Activated naive CD4-positive, alpha-beta T cell treated with anti-CD3 and anti-CD28 coated beads for 36 hours (primary cell): ENCODE measurements at regions not wholly inside any gene's neighbourhood (a gene's known extent, or its start where the extent isn't known, plus 50 kb on each side); places are given as distances from the start of the nearest gene placed in this dataset.
"Not testable (repeated sequence)": the region's sequence is repeated elsewhere in the genome, so short reads cannot be mapped to it uniquely, and the experiment has no call there.

Experiments used
- CTCF ChIA-PET: fragments of 350-600 bp; sonication (Branson Sonifier 250); formaldehyde crosslinking; loops from one replicate; lab custom pipeline; 2021; ENCODE audit warnings: antibody characterized with exemption; lab: Charles Lee
- DNase-seq: peaks from one replicate; pipeline ENCODE4 v3.0.0-alpha.2; 2020
- H3K27ac Mint-ChIP-seq: one replicate; pipeline ENCODE4 v1.8.0; 2021; ENCODE audit warnings: mild to moderate bottlenecking, mixed read lengths
- H3K27me3 Mint-ChIP-seq: one replicate; pipeline ENCODE4 v1.8.0; 2021; ENCODE audit warnings: low read depth, mixed read lengths
- H3K36me3 Mint-ChIP-seq: one replicate; pipeline ENCODE4 v1.8.0; 2021; ENCODE audit warnings: low read depth, mixed read lengths
- H3K4me1 Mint-ChIP-seq: one replicate; pipeline ENCODE4 v1.8.0; 2021; ENCODE audit warnings: low read depth, mixed read lengths
- H3K4me3 Mint-ChIP-seq: one replicate; pipeline ENCODE4 v1.8.0; 2021; ENCODE audit warnings: mild to moderate bottlenecking, moderate library complexity, mixed read lengths
- H3K9me3 Mint-ChIP-seq: one replicate; pipeline ENCODE4 v1.8.0; 2021; ENCODE audit warnings: mixed read lengths
- intact Hi-C: fragments of 100-400 bp; cut with micrococcal nuclease; formaldehyde crosslinking; loops from one replicate; pipeline ENCODE4 v1.15.1; 2023

- no peak overlapping the region for H3K4me3 Mint-ChIP-seq
- H3K4me1 Mint-ChIP-seq: peaks cover 4% of the 10 kb centered on the region
- H3K27me3 Mint-ChIP-seq: no peaks in the 10 kb centered on the region
- H3K36me3 Mint-ChIP-seq: no peaks in the 10 kb centered on the region
- H3K27ac Mint-ChIP-seq: no peak overlapping the region
- intact Hi-C loops: no loop called here
- CTCF ChIA-PET: no interaction called here
- H3K9me3 Mint-ChIP-seq: no peaks in the 10 kb centered on the region
- DNase-seq: no peak
Observed at GRCh38 chr7:79934727-79935126, 199.9 kb upstream of the GNAI1 start.

DNA sequence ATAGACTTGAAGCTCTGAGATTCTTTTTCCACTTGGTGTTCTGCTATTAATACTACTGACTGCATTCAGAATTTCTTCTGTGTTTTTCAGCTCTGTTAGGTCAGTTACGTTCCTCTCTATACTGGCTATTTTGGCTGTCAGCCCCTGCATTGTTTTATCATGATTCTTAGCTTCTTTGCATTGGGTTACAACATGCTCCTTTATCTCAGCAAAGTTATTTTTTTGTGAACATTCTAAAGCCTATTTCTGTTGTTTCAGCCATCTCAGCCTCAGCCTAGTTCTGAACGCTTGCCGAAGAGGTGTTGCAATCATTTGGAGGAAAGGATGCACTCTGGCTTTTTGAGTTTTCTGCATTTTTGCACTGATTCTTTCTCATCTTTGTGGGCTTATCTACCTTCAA, 201.5 kb upstream of the GNAI1 start:
- H3K4me1 Mint-ChIP-seq: peaks cover 7% of the 10 kb centered on the region
- no peak for DNase-seq
- H3K27ac Mint-ChIP-seq: no peak overlapping the region
- no peak overlapping the region for H3K4me3 Mint-ChIP-seq
- H3K27me3 Mint-ChIP-seq: no peaks in the 10 kb centered on the region
- no peaks in the 10 kb centered on the region for H3K36me3 Mint-ChIP-seq
- CTCF ChIA-PET: no interaction called here
- intact Hi-C loops: no loop called here
- H3K9me3 Mint-ChIP-seq: no peaks in the 10 kb centered on the region

- intact Hi-C loops: no loop called here
- H3K27me3 Mint-ChIP-seq: no peaks in the 10 kb centered on the region
- H3K36me3 Mint-ChIP-seq: no peaks in the 10 kb centered on the region
- DNase-seq: no peak
- no peak overlapping the region for H3K4me3 Mint-ChIP-seq
- H3K4me1 Mint-ChIP-seq: peaks cover 7% of the 10 kb centered on the region
- H3K9me3 Mint-ChIP-seq: no peaks in the 10 kb centered on the region
- no peak overlapping the region for H3K27ac Mint-ChIP-seq
- CTCF ChIA-PET: no interaction called here
Observed at GRCh38 chr7:79930604-79931003, 204.0 kb upstream of the GNAI1 start.

DNA sequence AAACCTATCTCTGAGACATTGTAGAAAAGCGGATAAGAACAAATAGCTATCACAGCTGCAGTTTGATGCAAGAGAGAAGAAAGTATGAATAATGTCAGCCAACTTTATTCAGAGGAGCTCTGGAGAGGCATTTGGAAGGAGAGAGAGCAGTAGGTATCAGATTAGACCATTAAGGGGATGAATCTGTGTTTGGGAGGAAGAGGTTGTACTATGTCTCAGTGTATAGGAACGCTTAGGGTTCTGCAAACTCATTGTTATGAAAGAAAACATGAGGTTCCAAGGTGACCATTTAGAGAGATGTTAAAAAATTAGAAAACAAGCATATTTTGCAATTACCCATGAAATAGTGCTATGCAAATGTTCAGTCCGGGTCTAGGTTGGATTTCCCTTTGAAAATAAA, 207.5 kb upstream of the GNAI1 start:
- H3K36me3 Mint-ChIP-seq: no peaks in the 10 kb centered on the region
- no peak for DNase-seq
- intact Hi-C loops: no loop called here
- CTCF ChIA-PET: no interaction called here
- peaks cover 5% of the 10 kb centered on the region for H3K4me1 Mint-ChIP-seq
- H3K27me3 Mint-ChIP-seq: no peaks in the 10 kb centered on the region
- no peak overlapping the region for H3K27ac Mint-ChIP-seq
- H3K9me3 Mint-ChIP-seq: no peaks in the 10 kb centered on the region
- no peak overlapping the region for H3K4me3 Mint-ChIP-seq

- H3K9me3 Mint-ChIP-seq: no peaks in the 10 kb centered on the region
- no peak overlapping the region for H3K27ac Mint-ChIP-seq
- H3K4me1 Mint-ChIP-seq: peaks cover 5% of the 10 kb centered on the region
- no peak overlapping the region for H3K4me3 Mint-ChIP-seq
- H3K36me3 Mint-ChIP-seq: no peaks in the 10 kb centered on the region
- DNase-seq: no peak
- H3K27me3 Mint-ChIP-seq: no peaks in the 10 kb centered on the region
- CTCF ChIA-PET: no interaction called here
- intact Hi-C loops: no loop called here
Observed at GRCh38 chr7:79923953-79924352, 210.7 kb upstream of the GNAI1 start.

GRCh38 chr7:79922894-79923293, 211.7 kb upstream of the GNAI1 start:
- CTCF ChIA-PET: no interaction called here
- Mint-ChIP-seq H3K4me1 (peaks cover 2% of the 10 kb centered on the region), H3K9me3 (no peaks in the 10 kb centered on the region), H3K27me3 (no peaks in the 10 kb centered on the region), H3K36me3 (no peaks in the 10 kb centered on the region), H3K4me3 (no peak overlapping the region), H3K27ac (no peak overlapping the region)
- intact Hi-C loops: no loop called here
- DNase-seq: no peak

DNA sequence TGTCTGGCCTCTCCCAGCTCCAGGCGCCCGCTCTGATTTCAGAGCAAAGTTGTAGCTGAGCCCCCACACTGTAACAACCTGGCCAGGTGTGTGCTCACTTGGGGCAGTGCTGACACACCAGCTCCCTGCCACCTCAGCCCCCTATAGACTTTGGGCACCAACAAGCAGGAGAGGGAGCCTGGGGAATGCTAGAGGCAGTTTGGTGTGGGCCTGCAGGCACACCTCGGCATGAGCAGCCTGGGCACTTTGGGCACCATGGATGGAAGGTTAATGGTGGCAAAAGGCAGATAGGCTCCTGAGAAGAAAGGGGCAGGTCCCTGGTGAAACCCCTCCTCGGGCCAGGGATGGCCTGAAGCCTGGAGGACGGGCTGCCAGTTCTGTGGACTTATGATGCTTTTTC, 212.7 kb upstream of the GNAI1 start:
- Mint-ChIP-seq H3K27ac (no peak overlapping the region), H3K4me1 (peaks cover 2% of the 10 kb centered on the region), H3K9me3 (peaks cover 2% of the 10 kb centered on the region), H3K27me3 (no peaks in the 10 kb centered on the region), H3K4me3 (no peak overlapping the region), H3K36me3 (no peaks in the 10 kb centered on the region)
- no peak for DNase-seq
- CTCF ChIA-PET: no interaction called here
- intact Hi-C loops: no loop called here

DNA sequence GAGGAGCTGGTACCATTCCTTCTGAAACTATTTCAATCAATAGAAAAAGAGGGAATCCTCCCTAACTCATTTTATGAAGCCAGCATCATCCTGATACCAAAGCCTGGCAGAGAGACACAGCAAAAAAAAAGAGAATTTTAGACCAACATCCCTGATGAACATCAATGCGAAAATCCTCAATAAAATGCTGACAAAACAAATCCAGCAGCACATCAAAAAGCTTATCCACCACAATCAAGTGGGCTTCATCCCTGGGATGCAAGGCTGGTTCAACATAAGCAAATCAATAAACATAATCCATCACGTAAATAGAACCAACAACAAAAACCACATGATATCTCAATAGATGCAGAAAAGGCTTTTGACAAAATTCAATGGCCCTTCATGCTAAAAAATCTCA, 216.0 kb upstream of the GNAI1 start:
- H3K9me3 Mint-ChIP-seq, intact Hi-C loops, DNase-seq, H3K4me3 Mint-ChIP-seq, H3K36me3 Mint-ChIP-seq, CTCF ChIA-PET, H3K27ac Mint-ChIP-seq, H3K27me3 Mint-ChIP-seq: not testable (repeated sequence)
- peaks cover 21% of the 10 kb centered on the region for H3K4me1 Mint-ChIP-seq

DNA sequence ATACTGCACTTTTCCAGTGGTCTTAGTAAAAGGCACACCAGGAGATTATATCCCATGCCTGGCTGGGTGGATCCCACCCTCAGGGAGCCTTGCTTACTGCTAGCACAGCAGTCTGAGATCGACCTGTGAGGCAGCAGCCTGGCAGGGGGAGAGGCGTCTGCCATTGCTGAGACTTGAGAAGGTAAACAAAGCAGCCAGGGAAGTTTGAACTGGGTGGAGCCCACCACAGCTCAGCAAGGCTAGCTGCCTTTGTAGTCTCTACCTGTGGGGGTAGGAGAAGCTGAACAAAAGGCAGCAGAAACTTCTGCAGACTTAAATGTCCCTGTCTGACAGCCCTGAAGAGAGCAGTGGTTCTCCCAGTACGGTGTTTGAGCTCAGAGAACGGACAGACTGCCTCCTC, 219.3 kb upstream of the GNAI1 start:
- intact Hi-C loops, H3K27ac Mint-ChIP-seq, H3K36me3 Mint-ChIP-seq, CTCF ChIA-PET, DNase-seq, H3K27me3 Mint-ChIP-seq, H3K9me3 Mint-ChIP-seq, H3K4me3 Mint-ChIP-seq: not testable (repeated sequence)
- peaks cover 49% of the 10 kb centered on the region for H3K4me1 Mint-ChIP-seq

DNA sequence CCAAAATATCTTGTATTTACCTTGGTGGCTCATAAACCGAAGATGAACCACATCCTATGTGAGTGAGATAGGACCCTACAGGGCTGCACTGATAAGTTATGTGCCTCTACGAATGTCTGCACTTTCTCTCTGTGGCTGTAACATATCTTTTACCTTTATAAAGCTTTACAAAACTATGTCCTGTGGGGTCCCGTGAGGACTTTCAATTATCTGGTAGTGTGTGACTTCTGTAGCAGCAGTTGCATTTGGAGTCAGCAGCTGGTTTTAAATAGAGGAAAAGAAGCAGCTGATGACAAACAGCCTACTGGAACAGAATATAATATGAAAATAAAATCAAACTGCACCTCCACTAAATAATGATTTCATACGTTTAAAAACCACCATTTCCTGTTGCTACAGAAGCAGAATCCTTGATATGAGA, 222.4 kb upstream of the GNAI1 start:
- peaks cover 62% of the 10 kb centered on the region for H3K4me1 Mint-ChIP-seq
- no peak overlapping the region for H3K4me3 Mint-ChIP-seq
- no peaks in the 10 kb centered on the region for H3K9me3 Mint-ChIP-seq
- DNase-seq: peak; percentile 24
- H3K36me3 Mint-ChIP-seq: no peaks in the 10 kb centered on the region
- intact Hi-C loops: no loop called here
- H3K27ac Mint-ChIP-seq: no peak overlapping the region
- CTCF ChIA-PET: no interaction called here
- H3K27me3 Mint-ChIP-seq: no peaks in the 10 kb centered on the region

DNA sequence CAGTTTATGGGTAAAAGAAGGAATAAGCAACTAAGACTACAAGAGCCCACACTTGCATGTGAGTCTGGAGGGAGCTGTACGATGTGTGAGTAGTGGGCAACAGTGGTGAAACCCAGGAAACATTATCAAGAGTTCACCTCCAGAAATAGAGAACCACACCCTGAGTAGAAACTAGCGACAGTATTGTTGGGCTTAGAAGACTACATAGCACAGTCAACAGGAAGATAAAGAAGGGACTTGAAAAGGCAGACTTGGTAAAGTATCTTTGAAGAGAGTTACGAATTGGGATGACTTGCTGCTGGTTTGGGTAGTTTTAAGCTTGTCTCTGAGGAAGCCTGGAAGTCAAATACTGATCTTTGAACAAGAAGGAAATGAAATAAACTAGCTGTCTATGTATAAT, 223.2 kb upstream of the GNAI1 start:
- H3K27me3 Mint-ChIP-seq: no peaks in the 10 kb centered on the region
- H3K4me3 Mint-ChIP-seq: no peak overlapping the region
- no peaks in the 10 kb centered on the region for H3K9me3 Mint-ChIP-seq
- no peaks in the 10 kb centered on the region for H3K36me3 Mint-ChIP-seq
- DNase-seq: no peak
- H3K27ac Mint-ChIP-seq: peak overlapping the region; percentile 0
- intact Hi-C loops: no loop called here
- peaks cover 62% of the 10 kb centered on the region for H3K4me1 Mint-ChIP-seq
- CTCF ChIA-PET: no interaction called here

GRCh38 chr7:79909176-79909575, 225.5 kb upstream of the GNAI1 start:
- intact Hi-C loops: loop anchor here (10.0 kb wide), 1 partner anchor 106 kb away; no protein-coding TSS in a partner anchor

DNA sequence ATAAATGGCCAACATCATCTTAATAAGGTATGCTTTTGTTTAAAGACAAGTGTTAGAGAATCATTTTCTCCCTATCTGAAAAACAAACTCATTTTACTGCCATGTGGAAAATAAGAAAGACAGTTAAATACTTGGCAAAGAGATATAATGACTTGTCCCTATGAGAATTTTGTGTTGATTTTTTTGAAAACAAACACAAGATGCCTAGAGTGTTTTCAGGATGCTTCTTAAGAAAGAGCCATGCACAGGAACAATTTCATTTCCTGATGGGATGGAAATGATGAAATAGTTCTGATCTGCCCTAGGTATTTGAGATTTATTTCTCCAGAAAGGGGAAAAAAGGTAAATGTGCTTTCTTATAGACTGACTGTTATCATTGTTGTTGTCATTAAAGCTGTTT, 237.5 kb upstream of the GNAI1 start:
- DNase-seq: no peak
- Mint-ChIP-seq H3K4me1 (no peaks in the 10 kb centered on the region), H3K27ac (no peak overlapping the region), H3K9me3 (peaks cover 6% of the 10 kb centered on the region), H3K36me3 (no peaks in the 10 kb centered on the region), H3K4me3 (no peak overlapping the region), H3K27me3 (no peaks in the 10 kb centered on the region)
- CTCF ChIA-PET: no interaction called here
- intact Hi-C loops: no loop called here

More at GRCh38 chr7:79909176-79909575, 225.5 kb upstream of the GNAI1 start:
- H3K9me3 Mint-ChIP-seq: no peaks in the 10 kb centered on the region
- DNase-seq: peak; percentile 17
- H3K27me3 Mint-ChIP-seq: no peaks in the 10 kb centered on the region
- CTCF ChIA-PET: no interaction called here
- H3K4me3 Mint-ChIP-seq: no peak overlapping the region
- H3K27ac Mint-ChIP-seq: no peak overlapping the region
- H3K36me3 Mint-ChIP-seq: no peaks in the 10 kb centered on the region
- peaks cover 43% of the 10 kb centered on the region for H3K4me1 Mint-ChIP-seq

- CTCF ChIA-PET: no interaction called here
- Mint-ChIP-seq H3K9me3 (no peaks in the 10 kb centered on the region), H3K36me3 (no peaks in the 10 kb centered on the region), H3K4me3 (no peak overlapping the region), H3K27ac (no peak overlapping the region), H3K4me1 (no peaks in the 10 kb centered on the region), H3K27me3 (no peaks in the 10 kb centered on the region)
- DNase-seq: no peak
- intact Hi-C loops: no loop called here
Observed at GRCh38 chr7:79893991-79894390, 240.6 kb upstream of the GNAI1 start.
